ENCODE measurements at regions not wholly inside any gene's neighbourhood (a gene's known extent, or its start where the extent isn't known, plus 50 kb on each side); places are given as distances from the start of the nearest gene placed in this dataset.

- TF ChIP-seq CTCF (IDR thresholded peaks at IDR 0.05; ENCODE audit: poor library complexity, severe bottlenecking) (no peak), EZH2 (IDR thresholded peaks at IDR 0.05; ENCODE audit: borderline replicate concordance, insufficient read depth, low read length, poor library complexity, severe bottlenecking) (no peak), RAD21 (conservative IDR thresholded peaks at IDR 0.05) (no peak), TAF1 (IDR thresholded peaks at IDR 0.05; ENCODE audit: low read depth) (no peak), POLR2AphosphoS5 (IDR thresholded peaks at IDR 0.05) (no peak), EP300 (conservative IDR thresholded peaks at IDR 0.05; ENCODE audit: poor library complexity, severe bottlenecking) (no peak), MXI1 (conservative IDR thresholded peaks at IDR 0.05; ENCODE audit: poor library complexity, severe bottlenecking) (no peak), SMC3 (conservative IDR thresholded peaks at IDR 0.05; ENCODE audit: poor library complexity) (no peak)
Measured at GRCh38 chr12:88784166-88784565, 203.9 kb upstream of the KITLG start.
